ENCODE measurements at regions not wholly inside any gene's neighbourhood (a gene's known extent, or its start where the extent isn't known, plus 50 kb on each side); places are given as distances from the start of the nearest gene placed in this dataset.

DNA sequence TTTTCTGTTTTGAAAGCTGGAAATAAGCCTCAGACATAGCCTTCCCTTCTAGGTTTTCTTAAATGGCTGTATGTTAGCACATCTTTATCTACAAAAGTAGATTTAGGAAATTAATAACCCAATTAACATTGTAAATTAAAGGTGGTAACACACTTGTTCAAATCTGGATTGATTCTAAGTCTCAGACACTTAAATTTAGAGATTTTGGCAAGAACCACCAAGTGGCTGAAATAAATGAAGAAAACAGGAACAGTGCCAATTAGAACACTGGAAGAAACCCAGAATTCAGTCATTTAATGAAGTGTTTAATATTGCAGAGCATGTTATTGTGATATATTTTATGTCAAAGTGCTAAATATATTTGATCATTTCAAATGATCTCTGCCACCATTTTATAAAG is 628.2 kb downstream of the USP25 start:
- no peaks in the 10 kb centered on the region for H3K27me3 ChIP-seq
- no peak overlapping the region for H3K4me3 ChIP-seq (replicated peaks in 1 of 3)

DNA sequence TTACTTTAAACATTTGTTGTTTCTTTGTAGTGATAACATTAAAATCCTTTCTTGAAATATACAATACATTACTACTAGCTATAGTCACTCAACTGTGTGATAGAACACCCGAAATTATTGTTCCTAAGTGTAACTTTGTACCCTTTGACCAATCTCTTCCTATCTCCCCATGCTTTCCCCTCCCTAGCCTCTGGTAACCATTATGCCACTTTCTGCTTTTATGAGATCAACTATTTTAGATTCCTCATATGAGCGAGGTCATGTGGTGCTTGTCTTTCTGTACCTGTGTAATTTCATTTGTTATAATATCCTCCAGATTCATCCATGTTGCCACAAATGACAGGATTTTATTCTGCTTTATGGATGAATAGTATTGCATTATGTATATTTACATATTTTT is 629.0 kb downstream of the USP25 start:
- intact Hi-C loops (cut with DNase I) = no loop called here
- WGBS, 2 donors = 91 to 93% methylated on average over 2 of the region's 2 CpGs
- Histone ChIP-seq H3K27ac (no peak overlapping the region), H3K9me3 (no peaks in the 10 kb centered on the region), H3K27me3 (no peaks in the 10 kb centered on the region), H3K4me1 (peaks cover 3 to 5% of the 10 kb centered on the region in 2 donors), H3K4me3 (replicated peaks in 1 of 3) (no peak overlapping the region), H3K36me3 (no peaks in the 10 kb centered on the region)
- TF ChIP-seq POLR2A (IDR thresholded peaks at IDR 0.05) (no peak), CTCF (IDR thresholded peaks at IDR 0.05) (no peak)
- no peak for DNase-seq

More for the DNA sequence above, 628.2 kb downstream of the USP25 start:
- Histone ChIP-seq H3K4me1 (peaks cover 3 to 5% of the 10 kb centered on the region in 2 donors), H3K9me3 (no peaks in the 10 kb centered on the region), H3K36me3 (no peaks in the 10 kb centered on the region), H3K27ac (no peak overlapping the region)
- no peak for TF ChIP-seq POLR2A (IDR thresholded peaks at IDR 0.05)
- no peak for TF ChIP-seq CTCF (IDR thresholded peaks at IDR 0.05)
- no peak for DNase-seq
- intact Hi-C loops (cut with DNase I) = no loop called here

DNA sequence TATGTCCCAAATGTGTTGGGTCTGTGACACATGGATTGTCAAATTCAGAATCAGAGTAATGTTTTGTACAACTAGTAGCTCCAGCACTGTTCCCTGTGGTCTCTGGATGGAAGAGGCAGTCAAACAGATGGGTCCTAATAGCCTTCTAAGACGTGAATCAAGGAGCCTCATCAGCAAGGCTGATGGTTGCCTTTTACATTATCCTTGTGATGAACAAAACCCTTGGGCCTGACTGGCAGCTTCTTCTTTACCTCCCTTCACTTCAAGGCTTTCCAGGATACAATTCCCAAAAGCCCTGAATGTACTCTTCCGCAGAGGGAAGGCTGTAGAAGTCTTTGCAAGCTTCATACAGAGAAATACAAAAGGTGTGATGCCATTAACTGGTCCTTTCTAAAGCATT is 633.3 kb downstream of the USP25 start:
- H3K9me3 ChIP-seq = no peaks in the 10 kb centered on the region
- no peaks in the 10 kb centered on the region for H3K36me3 ChIP-seq
- whole genome bisulfite sequencing, 2 donors = 66 to 93% methylated on average over 2 of the region's 2 CpGs
- H3K27me3 ChIP-seq = no peaks in the 10 kb centered on the region
- no peak for TF ChIP-seq POLR2A (IDR thresholded peaks at IDR 0.05)
- no peak for TF ChIP-seq CTCF (IDR thresholded peaks at IDR 0.05)
- intact Hi-C loops (cut with DNase I) = no loop called here
- H3K27ac ChIP-seq = no peak overlapping the region
- H3K4me1 ChIP-seq = peaks cover 1 to 3% of the 10 kb centered on the region in 2 donors
- no peak overlapping the region for H3K4me3 ChIP-seq (replicated peaks in 1 of 3)
- DNase-seq = no peak

- WGBS, 2 donors = 51 to 56% methylated on average over 3 of the region's 3 CpGs
- no peak overlapping the region for H3K4me3 ChIP-seq (replicated peaks in 1 of 3)
- TF ChIP-seq POLR2A (IDR thresholded peaks at IDR 0.05) (no peak), CTCF (IDR thresholded peaks at IDR 0.05) (no peak)
- H3K36me3 ChIP-seq = no peaks in the 10 kb centered on the region
- intact Hi-C loops (cut with DNase I) = no loop called here
- no peak overlapping the region for H3K27ac ChIP-seq
- H3K9me3 ChIP-seq = no peaks in the 10 kb centered on the region
- no peak for DNase-seq
- no peaks in the 10 kb centered on the region for H3K27me3 ChIP-seq
- no peaks in the 10 kb centered on the region for H3K4me1 ChIP-seq
Observed at GRCh38 chr21:16363518-16363917, 633.7 kb downstream of the USP25 start.

DNA sequence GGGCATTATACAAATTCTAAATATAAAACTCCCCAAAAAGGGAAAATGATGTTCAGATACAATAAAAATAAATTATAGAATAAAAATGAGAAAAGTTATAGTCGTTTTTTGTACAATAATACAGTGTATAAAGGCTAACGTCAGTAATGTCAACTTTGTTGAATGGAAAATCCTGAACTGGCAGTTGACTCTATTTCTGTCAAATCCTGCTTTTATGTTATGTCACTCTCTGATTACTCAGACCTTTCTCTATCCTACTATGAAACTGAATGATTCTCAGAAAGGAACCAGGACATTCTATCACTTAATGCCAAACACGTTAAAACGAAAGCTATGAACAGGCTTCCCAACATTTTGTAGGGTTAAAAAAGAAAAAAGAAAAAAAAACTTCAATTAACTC is 636.4 kb downstream of the USP25 start:
- Histone ChIP-seq H3K4me1 (no peaks in the 10 kb centered on the region), H3K27me3 (no peaks in the 10 kb centered on the region), H3K9me3 (no peaks in the 10 kb centered on the region), H3K36me3 (no peaks in the 10 kb centered on the region), H3K27ac (no peak overlapping the region), H3K4me3 (replicated peaks in 1 of 3) (no peak overlapping the region)
- no peak for DNase-seq
- intact Hi-C loops (cut with DNase I) = no loop called here
- WGBS, 2 donors = 82 to 86% methylated on average over 4 of the region's 4 CpGs
- TF ChIP-seq POLR2A (IDR thresholded peaks at IDR 0.05) (no peak), CTCF (IDR thresholded peaks at IDR 0.05) (no peak)
